ENCODE measurements at regions not wholly inside any gene's neighbourhood (a gene's known extent, or its start where the extent isn't known, plus 50 kb on each side); places are given as distances from the start of the nearest gene placed in this dataset.

- ATAC-seq (no peak), DNase-seq (no peak)
- no peak for TF ChIP-seq POLR2A (IDR thresholded peaks at IDR 0.05)
- TF ChIP-seq, protein P1, sequence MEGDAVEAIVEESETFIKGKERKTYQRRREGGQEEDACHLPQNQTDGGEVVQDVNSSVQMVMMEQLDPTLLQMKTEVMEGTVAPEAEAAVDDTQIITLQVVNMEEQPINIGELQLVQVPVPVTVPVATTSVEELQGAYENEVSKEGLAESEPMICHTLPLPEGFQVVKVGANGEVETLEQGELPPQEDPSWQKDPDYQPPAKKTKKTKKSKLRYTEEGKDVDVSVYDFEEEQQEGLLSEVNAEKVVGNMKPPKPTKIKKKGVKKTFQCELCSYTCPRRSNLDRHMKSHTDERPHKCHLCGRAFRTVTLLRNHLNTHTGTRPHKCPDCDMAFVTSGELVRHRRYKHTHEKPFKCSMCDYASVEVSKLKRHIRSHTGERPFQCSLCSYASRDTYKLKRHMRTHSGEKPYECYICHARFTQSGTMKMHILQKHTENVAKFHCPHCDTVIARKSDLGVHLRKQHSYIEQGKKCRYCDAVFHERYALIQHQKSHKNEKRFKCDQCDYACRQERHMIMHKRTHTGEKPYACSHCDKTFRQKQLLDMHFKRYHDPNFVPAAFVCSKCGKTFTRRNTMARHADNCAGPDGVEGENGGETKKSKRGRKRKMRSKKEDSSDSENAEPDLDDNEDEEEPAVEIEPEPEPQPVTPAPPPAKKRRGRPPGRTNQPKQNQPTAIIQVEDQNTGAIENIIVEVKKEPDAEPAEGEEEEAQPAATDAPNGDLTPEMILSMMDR (IDR thresholded peaks at IDR 0.05) = no peak
- Histone ChIP-seq H3K27me3 (no peaks in the 10 kb centered on the region), H3K9me3 (no peaks in the 10 kb centered on the region), H3K27ac (no peak overlapping the region), H3K36me3 (no peaks in the 10 kb centered on the region), H3K4me3 (no peak overlapping the region), H3K4me1 (peaks cover 0 to 11% (median 0%) of the 10 kb centered on the region in 4 donors)
- intact Hi-C loops (cut with DNase I) = no loop called here
- WGBS (ENCODE audit: insufficient coverage, low coverage, low lambda C conversion rate, missing lambda C conversion rate) = 43% methylated on average over 6 of the region's 7 CpGs
Measured at GRCh38 chr14:22429546-22430294, 159.3 kb downstream of the DAD1 start.

- intact Hi-C loops (cut with DNase I) = no loop called here
- Histone ChIP-seq H3K9me3 (no peaks in the 10 kb centered on the region), H3K27ac (no peak overlapping the region), H3K4me1 (peaks cover 0 to 11% (median 0%) of the 10 kb centered on the region in 4 donors), H3K36me3 (no peaks in the 10 kb centered on the region), H3K4me3 (no peak overlapping the region), H3K27me3 (no peaks in the 10 kb centered on the region)
- 59% methylated on average over 6 of the region's 7 CpGs for WGBS (ENCODE audit: insufficient coverage, low coverage, low lambda C conversion rate, missing lambda C conversion rate)
- ATAC-seq (no peak), DNase-seq (no peak)
- TF ChIP-seq POLR2A (IDR thresholded peaks at IDR 0.05) = no peak
- TF ChIP-seq, protein P1 (IDR thresholded peaks at IDR 0.05) = no peak
Measured at GRCh38 chr14:22428700-22429291, 160.2 kb downstream of the DAD1 start.

DNA sequence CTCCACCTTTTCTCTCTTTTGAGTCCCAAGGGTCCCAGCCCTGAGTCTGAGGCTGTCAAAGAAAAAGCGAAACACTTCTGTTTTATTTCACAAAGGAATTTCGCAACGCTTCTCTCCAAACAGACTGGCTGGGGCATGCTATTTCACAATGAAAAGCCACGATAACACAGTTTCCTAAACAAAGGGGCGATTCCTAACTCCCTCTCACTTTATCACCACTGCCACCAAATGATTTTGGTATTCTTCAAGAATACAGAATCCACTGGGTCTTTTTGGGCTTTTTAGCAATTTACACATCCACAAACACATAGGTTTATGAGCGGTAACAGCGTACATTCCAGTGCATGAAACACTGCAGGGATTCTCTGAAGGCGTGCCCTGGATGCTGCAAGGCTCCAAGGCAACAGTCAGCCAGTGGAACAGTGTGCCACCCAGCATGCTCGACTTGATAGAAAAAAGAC lies 161.2 kb downstream of the DAD1 start:
- Histone ChIP-seq H3K27ac (no peak overlapping the region), H3K36me3 (no peaks in the 10 kb centered on the region), H3K4me3 (no peak overlapping the region), H3K9me3 (no peaks in the 10 kb centered on the region), H3K4me1 (peaks cover 0 to 11% (median 0%) of the 10 kb centered on the region in 4 donors), H3K27me3 (no peaks in the 10 kb centered on the region)
- TF ChIP-seq POLR2A (IDR thresholded peaks at IDR 0.05) = no peak
- TF ChIP-seq, protein P1 (IDR thresholded peaks at IDR 0.05) = no peak
- peak; percentile 84 to 92 (median 90) for ATAC-seq
- peak in 1 of 3 donors; percentile 62 for DNase-seq
- WGBS (ENCODE audit: insufficient coverage, low coverage, low lambda C conversion rate, missing lambda C conversion rate) = 8% methylated on average over 9 of the region's 9 CpGs
- intact Hi-C loops (cut with DNase I) = no loop called here

DNA sequence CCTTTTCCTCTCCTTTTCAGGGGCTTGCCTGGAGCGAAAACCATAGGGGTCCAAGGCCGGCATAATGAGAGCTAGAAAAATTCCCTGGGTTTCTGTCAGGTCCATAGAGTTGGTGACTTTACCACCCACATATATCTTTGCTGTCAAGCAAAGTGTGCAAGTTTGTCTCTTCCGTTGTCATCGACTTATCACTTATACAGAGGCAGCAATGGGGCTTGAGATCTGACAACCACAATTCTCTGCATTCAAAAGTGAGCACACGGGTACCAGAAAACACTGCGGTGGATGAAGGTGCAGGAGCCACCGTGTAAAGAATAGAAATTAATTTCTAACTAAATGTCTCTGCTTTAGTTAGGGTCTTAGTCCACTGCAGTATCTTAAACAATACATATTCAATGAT lies 162.3 kb downstream of the DAD1 start:
- no peaks in the 10 kb centered on the region for H3K9me3 ChIP-seq
- H3K27me3 ChIP-seq = no peaks in the 10 kb centered on the region
- H3K4me3 ChIP-seq = no peak overlapping the region
- TF ChIP-seq, protein P1 (IDR thresholded peaks at IDR 0.05) = no peak
- TF ChIP-seq POLR2A (IDR thresholded peaks at IDR 0.05) = no peak
- H3K4me1 ChIP-seq = peaks cover 0 to 11% (median 0%) of the 10 kb centered on the region in 4 donors
- H3K36me3 ChIP-seq = no peaks in the 10 kb centered on the region
- intact Hi-C loops (cut with DNase I) = no loop called here
- H3K27ac ChIP-seq = no peak overlapping the region
- ATAC-seq (no peak), DNase-seq (no peak)
- WGBS (ENCODE audit: insufficient coverage, low coverage, low lambda C conversion rate, missing lambda C conversion rate) = 90% methylated on average over 7 of the region's 7 CpGs
